ENCODE measurements at regions not wholly inside any gene's neighbourhood (a gene's known extent, or its start where the extent isn't known, plus 50 kb on each side); places are given as distances from the start of the nearest gene placed in this dataset.

DNA sequence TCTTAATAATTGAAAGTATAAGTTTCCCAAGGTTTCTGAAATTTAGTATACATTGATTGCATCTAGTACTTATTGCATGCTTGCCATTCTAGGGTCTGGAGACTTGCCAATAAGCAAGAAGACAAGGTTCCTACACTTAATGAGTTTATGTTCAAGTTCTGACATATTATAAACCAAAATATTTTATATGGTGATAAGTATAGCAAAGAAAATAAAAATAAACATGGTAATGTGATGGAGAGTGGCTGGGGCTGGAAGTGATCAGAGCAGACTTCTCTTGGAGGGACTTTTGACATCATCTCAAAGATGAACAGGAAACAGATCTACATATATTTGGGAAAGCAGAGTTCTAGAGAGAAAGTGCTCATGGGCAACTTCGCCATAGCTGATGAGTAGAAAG is 119.5 kb upstream of the EPHA4 start:
- TF ChIP-seq TAF1 (IDR thresholded peaks at IDR 0.05; ENCODE audit: low read depth) (no peak), CEBPB (IDR thresholded peaks at IDR 0.05) (no peak), FOXM1 (IDR thresholded peaks at IDR 0.05; ENCODE audit: borderline replicate concordance, low read depth) (no peak), NFIC (IDR thresholded peaks at IDR 0.05) (no peak), EGR1 (IDR thresholded peaks at IDR 0.05) (no peak), RAD21 (IDR thresholded peaks at IDR 0.05; ENCODE audit: low read depth) (no peak), TCF12 (IDR thresholded peaks at IDR 0.05; ENCODE audit: low read depth) (no peak), YY1 (IDR thresholded peaks at IDR 0.05; ENCODE audit: low read depth) (no peak), EP300 (IDR thresholded peaks at IDR 0.05; ENCODE audit: borderline replicate concordance) (no peak), CREB1 (IDR thresholded peaks at IDR 0.05; ENCODE audit: low read depth) (no peak)
- TF ChIP-seq, protein P1, sequence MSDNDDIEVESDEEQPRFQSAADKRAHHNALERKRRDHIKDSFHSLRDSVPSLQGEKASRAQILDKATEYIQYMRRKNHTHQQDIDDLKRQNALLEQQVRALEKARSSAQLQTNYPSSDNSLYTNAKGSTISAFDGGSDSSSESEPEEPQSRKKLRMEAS (IDR thresholded peaks at IDR 0.05), result no peak
- TF ChIP-seq, protein P2, sequence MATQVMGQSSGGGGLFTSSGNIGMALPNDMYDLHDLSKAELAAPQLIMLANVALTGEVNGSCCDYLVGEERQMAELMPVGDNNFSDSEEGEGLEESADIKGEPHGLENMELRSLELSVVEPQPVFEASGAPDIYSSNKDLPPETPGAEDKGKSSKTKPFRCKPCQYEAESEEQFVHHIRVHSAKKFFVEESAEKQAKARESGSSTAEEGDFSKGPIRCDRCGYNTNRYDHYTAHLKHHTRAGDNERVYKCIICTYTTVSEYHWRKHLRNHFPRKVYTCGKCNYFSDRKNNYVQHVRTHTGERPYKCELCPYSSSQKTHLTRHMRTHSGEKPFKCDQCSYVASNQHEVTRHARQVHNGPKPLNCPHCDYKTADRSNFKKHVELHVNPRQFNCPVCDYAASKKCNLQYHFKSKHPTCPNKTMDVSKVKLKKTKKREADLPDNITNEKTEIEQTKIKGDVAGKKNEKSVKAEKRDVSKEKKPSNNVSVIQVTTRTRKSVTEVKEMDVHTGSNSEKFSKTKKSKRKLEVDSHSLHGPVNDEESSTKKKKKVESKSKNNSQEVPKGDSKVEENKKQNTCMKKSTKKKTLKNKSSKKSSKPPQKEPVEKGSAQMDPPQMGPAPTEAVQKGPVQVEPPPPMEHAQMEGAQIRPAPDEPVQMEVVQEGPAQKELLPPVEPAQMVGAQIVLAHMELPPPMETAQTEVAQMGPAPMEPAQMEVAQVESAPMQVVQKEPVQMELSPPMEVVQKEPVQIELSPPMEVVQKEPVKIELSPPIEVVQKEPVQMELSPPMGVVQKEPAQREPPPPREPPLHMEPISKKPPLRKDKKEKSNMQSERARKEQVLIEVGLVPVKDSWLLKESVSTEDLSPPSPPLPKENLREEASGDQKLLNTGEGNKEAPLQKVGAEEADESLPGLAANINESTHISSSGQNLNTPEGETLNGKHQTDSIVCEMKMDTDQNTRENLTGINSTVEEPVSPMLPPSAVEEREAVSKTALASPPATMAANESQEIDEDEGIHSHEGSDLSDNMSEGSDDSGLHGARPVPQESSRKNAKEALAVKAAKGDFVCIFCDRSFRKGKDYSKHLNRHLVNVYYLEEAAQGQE (IDR thresholded peaks at IDR 0.05; ENCODE audit: low read depth), result no peak
- TF ChIP-seq, protein P3, sequence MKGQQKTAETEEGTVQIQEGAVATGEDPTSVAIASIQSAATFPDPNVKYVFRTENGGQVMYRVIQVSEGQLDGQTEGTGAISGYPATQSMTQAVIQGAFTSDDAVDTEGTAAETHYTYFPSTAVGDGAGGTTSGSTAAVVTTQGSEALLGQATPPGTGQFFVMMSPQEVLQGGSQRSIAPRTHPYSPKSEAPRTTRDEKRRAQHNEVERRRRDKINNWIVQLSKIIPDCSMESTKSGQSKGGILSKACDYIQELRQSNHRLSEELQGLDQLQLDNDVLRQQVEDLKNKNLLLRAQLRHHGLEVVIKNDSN (IDR thresholded peaks at IDR 0.05), result no peak

Measured in Ishikawa (cell line).